ENCODE measurements at regions not wholly inside any gene's neighbourhood (a gene's known extent, or its start where the extent isn't known, plus 50 kb on each side); places are given as distances from the start of the nearest gene placed in this dataset.

GRCh38 chr12:81811061-81811777 lies 52.1 kb upstream of the PPFIA2 start:
- peak; percentile 40 for DNase-seq (ENCODE audit: low read depth, low spot score)

- no peak for DNase-seq (ENCODE audit: low read depth, low spot score)
Measured at GRCh38 chr12:81809829-81810595, 50.9 kb upstream of the PPFIA2 start.

- DNase-seq (ENCODE audit: low read depth, low spot score): no peak
Measured at GRCh38 chr12:81809113-81809777, 50.1 kb upstream of the PPFIA2 start.

Data from ELF-1 (cell line).